Smooth muscle cell (in vitro differentiated cells): ENCODE measurements at regions not wholly inside any gene's neighbourhood (a gene's known extent, or its start where the extent isn't known, plus 50 kb on each side); places are given as distances from the start of the nearest gene placed in this dataset.

ENCODE experiments used
- DNase-seq: peaks from one replicate; lab custom pipeline; 2025; ENCODE audit not compliant: unreplicated experiment; lab: John Stamatoyannopoulos, UW
- H2AFZ ChIP-seq: fragments of 200-600 bp; sonication (generic); 2 replicates; pipeline ENCODE4 v1.6.0; 2016; ENCODE audit warnings: antibody characterized with exemption, low read depth, mild to moderate bottlenecking
- H3F3A ChIP-seq: fragments of 200-600 bp; sonication (generic); 2 replicates; pipeline ENCODE4 v1.6.0; 2017; ENCODE audit warnings: antibody characterized with exemption, low read depth
- H3K27ac ChIP-seq: fragments of 200-600 bp; sonication (generic); 2 replicates; pipeline ENCODE4 v1.5.1; 2016; ENCODE audit warnings: low read depth, mild to moderate bottlenecking
- H3K27me3 ChIP-seq: fragments of 200-600 bp; sonication (generic); 2 replicates; pipeline ENCODE4 v1.6.1; 2016; ENCODE audit warnings: low read depth, mild to moderate bottlenecking
- H3K36me3 ChIP-seq: fragments of 200-600 bp; sonication (generic); 2 replicates; pipeline ENCODE4 v1.5.1; 2016; ENCODE audit warnings: low read depth
- H3K4me1 ChIP-seq: fragments of 200-600 bp; sonication (generic); 2 replicates; pipeline ENCODE4 v1.5.1; 2016; ENCODE audit warnings: low read depth
- H3K4me2 ChIP-seq: fragments of 200-600 bp; sonication (generic); 2 replicates; pipeline ENCODE4 v1.6.0; 2016; ENCODE audit warnings: mild to moderate bottlenecking
- H3K4me3 ChIP-seq: fragments of 200-600 bp; sonication (generic); 2 replicates; pipeline ENCODE4 v1.5.1; 2016; ENCODE audit warnings: mild to moderate bottlenecking
- H3K79me2 ChIP-seq: fragments of 200-600 bp; sonication (generic); 2 replicates; pipeline ENCODE4 v1.6.0; 2016; ENCODE audit warnings: low read depth, mild to moderate bottlenecking
- H3K9ac ChIP-seq: fragments of 200-600 bp; sonication (generic); 2 replicates; pipeline ENCODE4 v1.6.0; 2016; ENCODE audit warnings: low read depth
- H3K9me3 ChIP-seq: fragments of 200-600 bp; sonication (generic); replicated peaks from 2 replicates; pipeline ENCODE4 v1.5.1; 2016; ENCODE audit warnings: low read depth
- H4K20me1 ChIP-seq: fragments of 200-600 bp; sonication (generic); 2 replicates; pipeline ENCODE4 v1.6.0; 2016; ENCODE audit warnings: low read depth
- CTCF ChIP-seq: fragments of 200-600 bp; sonication (generic); IDR thresholded peaks from 2 replicates; pipeline ENCODE4 v1.5.1; 2017; ENCODE audit warnings: borderline replicate concordance, mild to moderate bottlenecking, antibody characterized with exemption; ENCODE audit not compliant: insufficient read depth, poor library complexity, severe bottlenecking
- WGBS: methylation state at CpG from one replicate; pipeline ENCODE4 v1.1.7; 2016; ENCODE audit warnings: low lambda C conversion rate; 5-methylcytosine and 5-hydroxymethylcytosine counted together

GRCh38 chr6:19261642-19262041 is 575.5 kb upstream of the ID4 start:
- no peaks in the 10 kb centered on the region for H4K20me1 ChIP-seq
- no peaks in the 10 kb centered on the region for H3K36me3 ChIP-seq
- TF ChIP-seq CTCF: no peak
- no peaks in the 10 kb centered on the region for H3K27me3 ChIP-seq
- no peak overlapping the region for H2AFZ ChIP-seq
- H3K4me1 ChIP-seq: no peaks in the 10 kb centered on the region
- WGBS: 93% methylated on average over 1 of the region's 1 CpG
- no peak overlapping the region for H3K27ac ChIP-seq
- H3K79me2 ChIP-seq: no peaks in the 10 kb centered on the region
- no peak overlapping the region for H3K4me3 ChIP-seq
- no peak overlapping the region for H3K9ac ChIP-seq
- H3K4me2 ChIP-seq: no peak overlapping the region
- no peaks in the 10 kb centered on the region for H3K9me3 ChIP-seq
- no peak for DNase-seq
- no peaks in the 10 kb centered on the region for H3F3A ChIP-seq

DNA sequence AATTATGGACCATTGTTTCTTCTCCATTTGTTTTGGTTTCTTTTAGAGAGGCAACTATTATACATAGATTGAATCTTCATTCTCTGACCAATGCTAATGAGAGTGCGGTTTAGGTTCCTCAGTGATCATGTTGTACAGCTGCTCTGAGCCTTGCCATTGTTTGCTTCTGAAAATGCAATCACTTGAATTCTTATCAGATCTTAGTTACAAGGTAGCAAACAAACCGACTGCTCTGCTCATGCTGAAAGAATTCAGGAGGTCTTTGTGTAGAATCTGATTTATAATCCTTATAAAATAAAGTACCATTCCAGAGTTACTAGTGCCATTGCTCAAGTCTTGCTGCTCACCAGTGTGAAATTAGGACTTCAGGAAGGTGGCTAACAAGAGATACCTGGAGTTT is 569.1 kb upstream of the ID4 start:
- Histone ChIP-seq H3K36me3 (no peaks in the 10 kb centered on the region), H3K4me3 (no peak overlapping the region), H4K20me1 (no peaks in the 10 kb centered on the region), H3K79me2 (no peaks in the 10 kb centered on the region), H3K9ac (no peak overlapping the region), H3K9me3 (no peaks in the 10 kb centered on the region), H3K27me3 (no peaks in the 10 kb centered on the region), H2AFZ (no peak overlapping the region), H3F3A (no peaks in the 10 kb centered on the region), H3K27ac (no peak overlapping the region), H3K4me2 (no peak overlapping the region), H3K4me1 (no peaks in the 10 kb centered on the region)
- no peak for DNase-seq
- no peak for TF ChIP-seq CTCF
- WGBS: 62% methylated on average over 2 of the region's 2 CpGs

DNA sequence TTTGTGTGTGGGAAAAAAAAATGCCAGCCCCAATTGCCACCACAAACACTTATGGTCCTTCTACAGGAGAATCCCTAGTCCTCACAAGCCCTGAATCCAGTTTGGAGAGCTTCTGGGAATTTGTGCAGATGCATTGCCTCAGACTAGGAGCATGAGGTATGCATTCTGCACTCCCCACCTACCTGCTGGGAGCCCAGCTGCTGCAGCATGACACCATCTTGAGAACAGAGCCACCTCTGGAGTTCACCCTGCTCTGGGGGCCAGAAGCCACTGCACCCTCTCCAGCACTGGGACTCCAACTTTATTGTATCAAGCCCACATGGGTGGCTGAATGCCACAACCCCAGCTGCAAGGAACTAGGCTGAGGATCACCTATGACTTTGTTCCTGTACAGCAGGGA is 568.5 kb upstream of the ID4 start:
- H3K4me3 ChIP-seq: no peak overlapping the region
- H3K4me2 ChIP-seq: no peak overlapping the region
- H3K79me2 ChIP-seq: no peaks in the 10 kb centered on the region
- H4K20me1 ChIP-seq: no peaks in the 10 kb centered on the region
- no peak overlapping the region for H2AFZ ChIP-seq
- no peaks in the 10 kb centered on the region for H3K4me1 ChIP-seq
- no peaks in the 10 kb centered on the region for H3F3A ChIP-seq
- H3K9ac ChIP-seq: no peak overlapping the region
- no peak for TF ChIP-seq CTCF
- no peaks in the 10 kb centered on the region for H3K27me3 ChIP-seq
- no peak for DNase-seq
- no peak overlapping the region for H3K27ac ChIP-seq
- H3K9me3 ChIP-seq: no peaks in the 10 kb centered on the region
- no peaks in the 10 kb centered on the region for H3K36me3 ChIP-seq

- no peak overlapping the region for H3K4me2 ChIP-seq
- WGBS: 85% methylated on average over 5 of the region's 5 CpGs
Measured at GRCh38 chr6:19269341-19269898, 567.8 kb upstream of the ID4 start.

More at GRCh38 chr6:19269341-19269898, 567.8 kb upstream of the ID4 start:
- Histone ChIP-seq H4K20me1 (no peaks in the 10 kb centered on the region), H3K4me3 (no peak overlapping the region), H2AFZ (no peak overlapping the region), H3K79me2 (no peaks in the 10 kb centered on the region), H3K36me3 (no peaks in the 10 kb centered on the region), H3K27me3 (no peaks in the 10 kb centered on the region), H3K4me1 (no peaks in the 10 kb centered on the region), H3K9ac (no peak overlapping the region), H3K9me3 (no peaks in the 10 kb centered on the region), H3F3A (no peaks in the 10 kb centered on the region), H3K27ac (no peak overlapping the region)
- DNase-seq: no peak
- no peak for TF ChIP-seq CTCF
